ENCODE measurements at regions not wholly inside any gene's neighbourhood (a gene's known extent, or its start where the extent isn't known, plus 50 kb on each side); places are given as distances from the start of the nearest gene placed in this dataset.

- TF ChIP-seq CTCF (IDR thresholded peaks at IDR 0.05) (no peak), POLR2A (IDR thresholded peaks at IDR 0.05) (no peak)
These were observed 245.0 kb upstream of the B3GAT1 start for GRCh38 chr11:134656861-134657540.

Data from right lobe of liver (tissue), 4 donors.